Stimulated activated CD4-positive, alpha-beta T cell treated with anti-CD3 and anti-CD28 coated beads, Interleukin-12 subunit alpha, Interleukin-12 subunit beta, amount 100 ng/mL, for 4 hours (primary cell): ENCODE measurements at regions not wholly inside any gene's neighbourhood (a gene's known extent, or its start where the extent isn't known, plus 50 kb on each side); places are given as distances from the start of the nearest gene placed in this dataset.

Experiments
- DNase-seq: peaks from one replicate; pipeline ENCODE4 v3.0.0-alpha.2; 2020

DNA sequence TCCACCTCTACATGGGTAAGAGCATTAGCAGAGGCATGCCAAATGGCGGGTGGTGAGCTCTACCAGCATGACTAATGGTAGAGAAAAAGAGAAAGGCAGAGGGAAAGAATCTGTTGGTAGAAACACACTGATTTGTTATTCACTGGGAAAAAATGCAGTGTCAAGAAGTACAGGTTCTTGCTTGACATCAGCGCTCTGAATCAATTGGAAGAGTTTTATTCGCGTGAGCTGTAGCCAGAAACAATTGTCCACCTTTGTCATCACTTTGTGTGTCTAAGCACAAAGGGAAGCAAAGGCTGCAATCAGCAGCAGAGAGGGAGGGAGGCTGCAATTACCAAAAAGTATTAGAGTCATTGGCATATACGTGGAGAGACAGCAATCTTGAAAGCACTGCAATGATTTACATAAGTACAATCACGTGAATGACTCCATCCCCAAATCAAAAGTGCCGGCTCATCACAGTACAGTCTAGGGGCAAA is 67.7 kb upstream of the HS3ST1 start:
- DNase-seq = no peak

GRCh38 chr4:11495818-11496217 is 67.1 kb upstream of the HS3ST1 start:
- DNase-seq = no peak

GRCh38 chr4:11495291-11495690 is 66.6 kb upstream of the HS3ST1 start:
- no peak for DNase-seq

- DNase-seq = no peak
Observed at GRCh38 chr4:11494232-11494631, 65.5 kb upstream of the HS3ST1 start.

GRCh38 chr4:11489453-11490083 is 60.9 kb upstream of the HS3ST1 start:
- no peak for DNase-seq

DNA sequence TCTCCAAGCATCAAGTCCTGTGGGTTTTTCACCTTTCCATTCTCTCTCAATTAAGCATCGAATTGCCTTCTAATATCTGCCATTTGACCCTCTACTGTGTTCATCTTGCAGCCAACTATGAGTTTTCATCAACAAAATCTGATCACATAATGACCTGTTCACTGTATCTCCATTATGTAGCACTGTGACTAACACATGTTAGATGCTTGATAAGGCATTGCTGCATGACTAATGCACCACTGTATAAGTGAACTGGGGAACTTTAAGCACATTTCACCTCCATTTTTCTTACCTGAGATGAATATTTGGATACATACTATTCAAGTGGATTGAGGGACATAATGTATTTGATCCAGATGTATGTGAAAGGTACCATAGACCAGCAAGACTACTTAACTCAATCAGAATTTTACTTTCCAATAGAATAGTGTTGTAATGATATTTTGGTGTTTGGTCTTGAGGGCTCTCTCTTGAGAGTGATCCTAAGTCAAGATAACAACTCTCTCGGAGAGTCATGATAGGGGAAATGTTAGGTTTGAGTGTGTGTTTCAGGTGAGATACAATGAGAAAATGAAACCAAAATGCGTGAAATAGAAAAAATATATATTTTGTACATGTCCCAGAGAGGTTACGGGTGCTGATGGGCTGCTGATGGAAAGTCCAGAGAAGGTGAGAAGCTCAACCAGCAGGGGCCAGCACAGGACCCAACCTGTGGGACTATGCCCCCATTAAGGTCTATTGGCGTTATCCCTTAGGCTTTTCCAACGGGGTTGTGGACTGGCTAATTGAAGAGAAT is 60.2 kb upstream of the HS3ST1 start:
- no peak for DNase-seq

GRCh38 chr4:11487868-11488544 is 59.3 kb upstream of the HS3ST1 start:
- DNase-seq = no peak

DNA sequence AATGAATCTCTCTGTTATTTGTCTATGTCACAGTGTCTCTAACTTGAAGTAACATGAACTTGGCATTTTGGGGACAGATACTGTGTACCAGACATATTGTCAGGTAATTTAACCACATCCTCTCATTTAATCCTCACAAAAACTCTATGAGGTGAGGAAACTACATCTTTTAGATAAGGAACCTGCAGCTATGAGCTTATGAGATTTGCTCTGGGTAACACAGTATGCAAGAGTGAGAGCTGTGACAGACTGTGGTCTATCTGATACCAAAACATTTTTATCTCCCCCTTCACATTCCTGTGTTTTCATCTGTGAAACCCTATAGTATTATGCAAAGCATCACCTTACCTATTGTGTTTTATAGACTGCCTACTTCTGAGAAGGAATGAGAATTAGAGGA is 58.4 kb upstream of the HS3ST1 start:
- no peak for DNase-seq

- no peak for DNase-seq
Observed at GRCh38 chr4:11485926-11486325, 57.2 kb upstream of the HS3ST1 start.

GRCh38 chr4:11484531-11484930 is 55.8 kb upstream of the HS3ST1 start:
- no peak for DNase-seq

- no peak for DNase-seq
Observed at GRCh38 chr4:11483046-11483445, 54.4 kb upstream of the HS3ST1 start.

DNA sequence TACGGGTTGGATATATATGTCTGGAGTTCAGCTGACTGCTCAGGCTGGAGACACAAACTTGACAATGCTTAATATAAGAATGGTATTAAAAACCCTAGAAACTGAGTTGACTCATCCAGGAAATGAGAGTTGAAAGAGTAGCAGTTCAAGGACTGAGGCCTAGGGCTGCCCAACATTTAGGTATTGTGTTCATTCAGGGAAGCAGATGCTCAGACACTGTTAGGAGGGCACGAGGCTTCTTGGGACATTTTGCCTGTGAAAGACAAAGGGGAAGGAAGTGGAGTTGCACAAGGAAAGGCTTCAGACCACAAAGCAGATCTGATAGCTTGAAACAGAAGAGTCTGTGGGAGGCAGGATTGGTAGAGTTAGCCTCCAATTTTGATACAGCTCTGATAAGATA is 52.0 kb upstream of the HS3ST1 start:
- DNase-seq = no peak
